ENCODE measurements at regions not wholly inside any gene's neighbourhood (a gene's known extent, or its start where the extent isn't known, plus 50 kb on each side); places are given as distances from the start of the nearest gene placed in this dataset.

GRCh38 chr4:53684136-53685130 is 93.1 kb upstream of the LNX1 start:
- H3K27ac ChIP-seq (ENCODE audit: low read length) = no peak overlapping the region
- TF ChIP-seq EZH2phosphoT487 (IDR thresholded peaks at IDR 0.05; ENCODE audit: borderline replicate concordance, low read length) = no peak
- no peak for TF ChIP-seq EZH2 (IDR thresholded peaks at IDR 0.05; ENCODE audit: low read length, unreplicated experiment)
- no peak for TF ChIP-seq CTCF (conservative IDR thresholded peaks at IDR 0.05; ENCODE audit: low read depth, low read length)
- intact Hi-C loops (cut with micrococcal nuclease) = no loop called here
- peaks cover 11% of the 10 kb centered on the region for H3K4me1 ChIP-seq (ENCODE audit: insufficient read depth, low read length)
- no peaks in the 10 kb centered on the region for H3K36me3 ChIP-seq (ENCODE audit: low read depth, low read length)
- no peaks in the 10 kb centered on the region for H3K27me3 ChIP-seq (ENCODE audit: low read length)
- ATAC-seq (no peak), DNase-seq (no peak)
- H3K4me2 ChIP-seq (ENCODE audit: low read length) = no peak overlapping the region
- no peak overlapping the region for H2AFZ ChIP-seq (ENCODE audit: low read length)
- H3F3A ChIP-seq (ENCODE audit: low read length, unreplicated experiment) = no peaks in the 10 kb centered on the region
- ChIA-PET CTCF (interaction anchor here (0.6 kb wide), 1 partner anchor 12 kb away, joined by 3 read pairs; no protein-coding TSS in a partner anchor), POLR2A (ENCODE audit: unreplicated experiment) (no interaction called here)
- no peaks in the 10 kb centered on the region for H3K79me2 ChIP-seq (ENCODE audit: low read length)
- no peak overlapping the region for H3K9ac ChIP-seq (ENCODE audit: low read length)
- no peaks in the 10 kb centered on the region for H3K9me3 ChIP-seq (ENCODE audit: low read length)
- H3K4me3 ChIP-seq (ENCODE audit: low read length) = no peak overlapping the region
- no peaks in the 10 kb centered on the region for H4K20me1 ChIP-seq (ENCODE audit: low read length)
- BruUV-seq (replicated peaks) = no TSS peak
- H3K9me2 ChIP-seq (replicated peaks; ENCODE audit: low read length) = peaks cover 3% of the 10 kb centered on the region

- BruUV-seq (replicated peaks) = no TSS peak
- H3K27me3 ChIP-seq (ENCODE audit: low read length) = no peaks in the 10 kb centered on the region
- H3F3A ChIP-seq (ENCODE audit: low read length, unreplicated experiment) = no peaks in the 10 kb centered on the region
Measured at GRCh38 chr4:53682908-53683307, 91.6 kb upstream of the LNX1 start.

More at GRCh38 chr4:53682908-53683307, 91.6 kb upstream of the LNX1 start:
- Histone ChIP-seq H3K9me2 (replicated peaks; ENCODE audit: low read length) (no peaks in the 10 kb centered on the region), H3K9ac (ENCODE audit: low read length) (no peak overlapping the region), H3K4me3 (ENCODE audit: low read length) (no peak overlapping the region), H3K9me3 (ENCODE audit: low read length) (no peaks in the 10 kb centered on the region), H4K20me1 (ENCODE audit: low read length) (no peaks in the 10 kb centered on the region), H3K27ac (ENCODE audit: low read length) (no peak overlapping the region), H3K4me1 (ENCODE audit: insufficient read depth, low read length) (peaks cover 4% of the 10 kb centered on the region), H3K4me2 (ENCODE audit: low read length) (no peak overlapping the region), H3K36me3 (ENCODE audit: low read depth, low read length) (no peaks in the 10 kb centered on the region), H2AFZ (ENCODE audit: low read length) (no peak overlapping the region), H3K79me2 (ENCODE audit: low read length) (no peaks in the 10 kb centered on the region)
- TF ChIP-seq EZH2phosphoT487 (IDR thresholded peaks at IDR 0.05; ENCODE audit: borderline replicate concordance, low read length) = no peak
- TF ChIP-seq CTCF (conservative IDR thresholded peaks at IDR 0.05; ENCODE audit: low read depth, low read length) = no peak
- no peak for TF ChIP-seq EZH2 (IDR thresholded peaks at IDR 0.05; ENCODE audit: low read length, unreplicated experiment)
- DNase-seq (no peak), ATAC-seq (no peak)
- POLR2A ChIA-PET (ENCODE audit: unreplicated experiment) = no interaction called here
- CTCF ChIA-PET = no interaction called here
- intact Hi-C loops (cut with micrococcal nuclease) = no loop called here
